T-helper 1 cell (primary cell): ENCODE measurements at regions not wholly inside any gene's neighbourhood (a gene's known extent, or its start where the extent isn't known, plus 50 kb on each side); places are given as distances from the start of the nearest gene placed in this dataset.

ENCODE experiments used
- DNase-seq, 5 donors: peaks; one replicate each; pipeline ENCODE4 v3.0.0-alpha.2; 2012 to 2020

- no peak for DNase-seq
Observed at GRCh38 chr9:99401680-99402504, 179.8 kb downstream of the SEC61B start.

DNA sequence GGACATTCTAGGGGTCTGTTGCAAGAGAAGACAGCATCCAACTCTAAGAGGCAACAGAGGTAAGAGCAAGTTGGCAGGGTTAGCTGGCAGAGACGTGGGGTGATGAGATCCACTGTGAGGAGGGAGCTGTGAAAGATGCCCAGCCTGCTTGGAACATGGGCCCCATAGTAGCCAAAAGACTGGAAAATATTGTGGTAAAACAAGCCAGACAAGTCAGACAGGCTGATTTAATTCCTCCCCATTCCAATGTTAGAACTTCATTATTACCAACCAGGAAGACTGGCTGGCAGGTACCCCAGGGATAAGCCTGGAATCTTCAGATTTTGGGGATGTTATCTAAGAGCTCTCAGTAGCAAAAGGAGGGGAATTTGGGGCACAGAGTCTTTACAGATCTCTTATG lies 181.3 kb downstream of the SEC61B start:
- DNase-seq = no peak

DNA sequence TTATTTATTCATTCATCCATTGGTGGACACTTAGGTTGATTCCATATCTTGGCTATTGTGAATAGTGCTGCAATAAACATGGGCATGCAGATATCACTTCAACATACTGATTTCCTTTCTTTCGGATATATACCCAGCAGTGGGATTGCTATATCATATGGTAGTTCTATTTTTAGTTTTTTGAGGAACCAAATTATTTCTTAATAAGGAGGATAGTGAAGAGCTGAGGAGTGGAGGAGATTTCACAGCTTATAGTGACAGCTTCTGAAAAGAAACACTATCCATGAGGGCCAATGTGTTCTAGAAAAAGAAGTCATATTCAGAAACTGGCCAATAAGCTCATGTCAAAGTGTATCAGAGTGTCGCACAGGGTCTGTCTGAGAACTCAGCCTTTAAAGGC lies 183.3 kb downstream of the SEC61B start:
- DNase-seq = no peak

DNA sequence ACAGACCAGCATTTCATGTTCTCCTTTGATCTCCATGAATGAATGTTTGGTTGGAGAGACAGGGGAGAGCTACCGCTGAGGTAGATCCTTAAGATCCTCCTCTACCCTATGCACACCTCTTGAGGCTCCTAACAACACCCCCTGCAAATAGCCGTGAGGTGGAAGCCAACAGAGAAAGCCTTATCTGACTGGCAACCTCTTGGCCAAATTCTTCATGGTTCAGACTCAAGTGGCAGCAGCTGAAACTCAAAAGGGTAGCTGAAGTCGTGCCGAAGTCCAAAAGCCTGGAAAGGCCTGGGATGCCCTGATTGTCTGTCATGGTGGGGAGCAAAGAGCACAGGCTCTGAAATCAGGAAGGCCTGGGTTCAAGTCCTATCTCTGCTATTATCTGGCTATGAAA lies 184.9 kb downstream of the SEC61B start:
- no peak for DNase-seq

DNA sequence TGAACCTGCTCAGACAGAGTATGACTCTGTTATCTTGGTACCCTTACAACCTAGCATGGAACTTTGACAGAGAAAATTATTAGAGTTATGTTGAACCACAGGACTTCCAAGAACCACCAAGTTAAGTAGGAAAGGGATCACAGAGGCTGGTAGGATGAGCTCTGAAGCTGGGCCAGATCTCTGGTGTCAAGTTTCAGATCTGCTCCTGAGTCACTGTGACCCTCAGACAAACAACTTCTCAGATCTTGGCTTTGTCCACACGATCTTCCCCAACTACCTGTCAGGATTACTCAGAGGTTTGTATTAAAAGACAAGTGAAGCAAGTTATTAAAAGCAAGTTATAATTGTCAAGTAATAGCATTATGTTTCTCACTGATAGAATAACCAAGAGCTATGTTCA lies 189.0 kb downstream of the SEC61B start:
- no peak for DNase-seq

- no peak for DNase-seq
Observed at GRCh38 chr9:99411479-99412115, 189.5 kb downstream of the SEC61B start.

DNA sequence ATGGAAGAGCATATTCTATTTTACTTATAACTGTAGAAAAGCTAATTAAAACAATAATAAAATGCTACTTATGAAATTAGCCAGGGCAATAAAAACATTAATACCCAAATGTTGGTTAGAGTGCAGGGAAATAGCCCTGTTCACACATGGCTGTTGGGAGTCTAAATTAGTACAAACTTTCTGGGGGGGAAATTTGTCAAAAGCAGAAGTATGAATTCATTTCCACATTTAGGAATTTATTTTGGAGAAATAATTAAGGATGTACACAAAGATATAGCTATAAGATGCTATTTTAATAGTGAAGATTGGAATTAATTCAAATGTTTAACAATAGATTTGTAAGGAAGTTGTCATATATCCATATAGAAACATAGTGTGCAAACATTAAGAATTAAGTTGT lies 190.5 kb downstream of the SEC61B start:
- no peak for DNase-seq

GRCh38 chr9:99414321-99414720 lies 192.2 kb downstream of the SEC61B start:
- DNase-seq = no peak

DNA sequence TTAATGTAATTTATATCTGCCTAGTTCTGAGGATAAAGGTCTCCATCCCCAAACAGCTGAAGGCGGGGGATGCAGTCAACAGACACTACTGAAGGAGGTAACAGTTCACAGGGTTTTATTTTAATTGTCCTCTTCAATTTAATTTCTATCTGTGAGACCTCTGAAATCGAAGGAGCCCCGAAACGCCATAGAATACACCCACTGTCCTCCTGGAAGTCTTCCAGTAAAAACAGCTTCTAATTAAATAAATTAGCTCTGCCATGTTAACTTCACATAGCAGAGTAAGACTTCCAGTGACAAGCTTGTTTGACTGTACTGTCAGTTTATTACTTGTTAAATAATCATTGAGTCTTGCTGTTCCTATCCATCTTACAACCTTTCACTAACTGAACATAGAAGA lies 193.5 kb downstream of the SEC61B start:
- no peak for DNase-seq

DNA sequence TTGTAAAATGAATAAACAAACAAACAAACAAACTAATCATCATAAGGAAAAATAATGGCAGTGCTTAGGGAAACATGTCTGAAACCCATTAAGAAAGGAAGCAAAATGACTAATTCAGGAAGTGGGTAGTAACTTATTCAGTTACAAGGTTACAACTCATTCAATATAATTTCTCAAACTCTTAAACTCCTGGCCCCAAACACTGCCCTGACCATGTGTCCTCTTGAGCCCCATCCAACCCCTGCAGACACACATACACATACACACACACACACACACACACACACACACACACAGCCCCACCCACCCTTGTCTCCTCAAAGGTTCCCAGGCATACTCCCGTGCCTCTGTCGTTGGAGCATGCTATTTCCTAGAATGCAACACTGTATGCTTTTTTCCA lies 193.9 kb downstream of the SEC61B start:
- peak in 1 of 5 donors; percentile 28 for DNase-seq

GRCh38 chr9:99419070-99419469 lies 197.0 kb downstream of the SEC61B start:
- no peak for DNase-seq

- no peak for DNase-seq
Observed at GRCh38 chr9:99421369-99421768, 199.3 kb downstream of the SEC61B start.

- no peak for DNase-seq
Observed at GRCh38 chr9:99425124-99425523, 203.0 kb downstream of the SEC61B start.

DNA sequence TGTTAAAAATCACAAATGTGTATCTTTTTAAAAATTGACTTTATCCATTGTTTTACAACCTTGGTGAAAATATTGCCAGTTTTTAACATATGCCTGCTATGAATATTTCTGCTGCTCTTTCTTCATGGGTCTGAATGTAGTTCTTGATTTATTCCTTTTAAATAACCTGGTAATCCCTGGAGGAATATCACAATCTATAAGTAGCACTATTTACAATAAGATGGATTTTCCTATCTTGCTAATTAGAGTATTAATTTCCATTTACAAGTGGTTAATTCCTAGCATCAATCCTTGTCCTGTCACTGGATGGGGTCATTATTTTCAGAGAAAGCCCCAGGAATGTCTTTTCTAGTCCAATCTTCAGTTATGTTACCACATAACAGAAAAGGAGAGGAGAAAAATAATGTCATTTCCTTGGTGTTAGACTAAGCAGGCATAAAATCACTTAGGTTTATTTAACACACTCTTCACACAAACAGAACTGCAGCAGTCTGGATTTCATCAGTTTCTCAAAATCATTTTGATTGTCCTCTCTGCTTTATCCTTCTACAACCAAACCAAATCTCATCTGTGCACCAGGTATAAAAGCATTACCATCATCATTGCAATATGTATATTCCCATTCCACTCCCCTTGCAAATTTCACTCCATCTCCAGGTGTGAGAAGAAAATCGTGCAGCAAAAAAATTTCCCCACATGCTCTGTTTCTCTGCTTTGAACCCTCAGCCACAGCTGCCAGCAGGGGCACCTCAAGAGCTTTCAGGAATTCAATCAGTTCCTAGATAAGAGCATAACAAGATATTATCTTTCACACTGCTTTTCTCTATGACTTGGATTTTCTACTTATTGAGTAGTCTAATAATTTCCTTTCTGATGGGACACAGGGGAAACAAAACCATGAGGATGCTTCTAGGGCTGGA lies 204.1 kb downstream of the SEC61B start:
- DNase-seq = no peak

- DNase-seq = no peak
Observed at GRCh38 chr9:99427260-99427659, 205.2 kb downstream of the SEC61B start.

- DNase-seq = peak in 1 of 5 donors; percentile 2
Observed at GRCh38 chr9:99430301-99430700, 208.2 kb downstream of the SEC61B start.

GRCh38 chr9:99431103-99431502 lies 209.0 kb downstream of the SEC61B start:
- no peak for DNase-seq

DNA sequence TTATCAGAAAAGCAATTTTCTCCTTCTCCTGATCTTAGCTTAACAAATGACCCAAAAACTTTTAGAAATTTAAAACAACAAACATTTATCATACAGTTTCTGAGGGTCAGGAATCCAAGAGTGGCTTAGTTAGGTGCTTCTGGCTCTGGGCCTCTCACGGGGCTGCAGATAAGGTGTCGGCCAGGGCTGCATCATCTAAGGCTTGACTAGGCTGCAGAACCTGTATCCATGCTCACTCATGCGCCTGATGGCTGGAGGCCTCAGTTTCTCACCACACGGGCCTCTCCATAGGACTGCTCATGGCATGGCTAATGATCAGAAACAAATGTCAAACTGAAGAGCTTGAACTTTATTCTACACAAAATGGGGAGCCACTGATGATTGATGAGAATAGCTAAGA lies 210.0 kb downstream of the SEC61B start:
- no peak for DNase-seq

DNA sequence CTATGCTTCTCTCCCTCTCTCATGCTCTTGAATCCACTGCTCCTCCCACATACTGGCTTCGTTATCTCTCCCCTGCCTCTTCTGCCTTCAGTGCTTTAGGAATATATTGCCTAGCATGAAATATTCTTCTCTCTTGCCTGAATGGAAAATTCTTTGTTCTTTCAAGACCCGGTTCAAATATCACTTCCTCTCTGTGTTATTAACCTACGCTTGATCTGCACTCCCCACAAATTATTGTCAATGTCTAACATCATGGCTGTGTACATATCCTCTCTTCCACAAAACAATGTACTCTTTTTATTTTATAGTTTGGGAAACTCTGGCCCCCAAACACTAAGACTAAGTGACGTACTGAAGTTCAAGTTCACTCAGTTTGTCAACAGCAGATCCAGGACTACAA lies 211.0 kb downstream of the SEC61B start:
- no peak for DNase-seq

DNA sequence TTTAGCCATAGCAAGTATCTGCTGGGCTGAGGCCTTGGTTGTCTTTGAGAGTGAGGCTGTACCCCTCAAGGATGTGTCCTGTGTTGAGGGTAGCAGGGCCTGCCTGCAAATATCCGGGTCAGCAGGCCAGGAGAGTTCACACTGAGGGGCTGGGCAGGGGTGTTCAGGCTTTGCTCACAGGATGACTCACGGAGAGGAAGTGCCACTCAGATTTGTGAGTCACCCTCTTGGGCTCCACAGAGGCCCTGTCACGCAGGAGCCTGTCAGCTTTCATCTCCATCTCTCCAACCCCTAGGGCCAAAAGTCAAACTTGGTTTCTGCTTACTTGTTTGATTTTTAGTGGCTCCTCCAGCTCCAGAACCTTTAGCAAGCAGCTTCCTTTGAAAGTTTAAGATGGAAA lies 211.5 kb downstream of the SEC61B start:
- peak in 1 of 5 donors; percentile 88 for DNase-seq

GRCh38 chr9:99436616-99437015 lies 214.5 kb downstream of the SEC61B start:
- DNase-seq = no peak

DNA sequence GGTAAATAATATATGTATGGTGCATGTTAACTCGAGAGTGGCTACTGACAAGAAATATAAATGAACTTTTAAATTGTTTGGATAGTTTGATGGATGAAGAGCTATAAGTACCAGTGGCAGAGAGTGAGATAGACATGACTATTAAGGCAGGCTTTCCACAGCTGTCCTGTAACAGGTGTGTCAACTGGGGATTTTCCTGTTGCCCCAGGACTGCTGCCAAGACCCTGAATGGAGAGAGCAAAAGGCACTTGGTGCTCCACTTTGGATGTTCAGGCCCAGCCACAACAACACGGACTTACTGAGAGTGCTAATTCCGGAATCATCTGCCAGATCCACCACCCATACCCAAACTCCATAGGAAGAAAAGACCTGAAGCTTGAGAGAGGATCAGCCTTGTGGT lies 215.1 kb downstream of the SEC61B start:
- no peak for DNase-seq

GRCh38 chr9:99438596-99438995 lies 216.5 kb downstream of the SEC61B start:
- no peak for DNase-seq
